Fibroblast of the conjunctiva (primary cell): ENCODE measurements at regions not wholly inside any gene's neighbourhood (a gene's known extent, or its start where the extent isn't known, plus 50 kb on each side); places are given as distances from the start of the nearest gene placed in this dataset.
"Not testable (repeated sequence)": the region's sequence is repeated elsewhere in the genome, so short reads cannot be mapped to it uniquely, and the experiment has no call there.

Source experiments
- DNase-seq: peaks from one replicate; pipeline ENCODE4 v3.0.0-alpha.2; 2010; ENCODE audit warnings: low read depth

- no peak for DNase-seq
These were observed 913.4 kb upstream of the ACO1 start for GRCh38 chr9:31471010-31471409.

DNA sequence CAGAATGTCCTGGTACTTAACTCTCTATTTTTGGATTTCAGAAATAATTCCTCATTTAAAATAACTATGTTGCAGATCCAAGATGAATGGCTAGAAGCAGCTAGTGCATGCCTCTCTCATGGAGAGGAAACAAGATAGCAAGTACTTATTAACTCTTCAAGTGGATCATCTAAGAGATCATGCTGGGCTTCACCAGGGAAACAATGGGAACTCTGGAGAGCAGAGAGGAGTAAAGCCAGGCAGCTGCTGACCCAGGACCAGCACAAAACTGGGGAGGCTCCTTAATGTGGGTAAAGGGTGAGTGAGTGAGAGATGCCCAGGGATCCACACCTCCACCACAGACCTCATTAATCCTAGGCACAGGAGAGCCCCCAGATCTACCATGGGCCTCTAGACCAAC, 897.8 kb upstream of the ACO1 start:
- no peak for DNase-seq

DNA sequence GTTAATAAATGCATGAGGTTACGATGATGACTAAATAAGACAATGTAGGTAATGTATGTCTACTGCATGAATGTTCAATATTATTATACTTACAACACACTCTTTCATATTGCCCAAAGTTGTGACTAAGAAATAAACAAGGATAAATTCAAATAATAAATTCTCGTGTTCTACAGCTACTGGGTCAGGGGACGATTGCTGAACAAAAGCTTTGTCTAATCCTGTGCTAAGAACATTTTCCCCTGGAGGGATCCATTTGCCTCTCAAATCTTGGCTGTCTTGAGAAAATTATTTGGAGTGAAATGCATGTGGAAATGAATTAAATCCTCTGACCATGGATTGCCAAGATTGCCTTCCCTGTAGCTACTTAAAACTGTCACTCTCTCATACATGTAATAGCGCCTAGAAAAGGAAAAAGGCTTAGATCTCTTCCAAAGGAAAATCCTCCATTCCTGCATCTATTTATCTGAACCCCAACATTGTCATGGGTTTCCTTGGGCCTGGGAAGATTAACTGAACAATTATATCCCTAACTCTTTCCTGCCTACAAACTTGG, 893.8 kb upstream of the ACO1 start:
- DNase-seq: no peak

GRCh38 chr9:31492229-31492628, 892.2 kb upstream of the ACO1 start:
- DNase-seq: no peak

DNA sequence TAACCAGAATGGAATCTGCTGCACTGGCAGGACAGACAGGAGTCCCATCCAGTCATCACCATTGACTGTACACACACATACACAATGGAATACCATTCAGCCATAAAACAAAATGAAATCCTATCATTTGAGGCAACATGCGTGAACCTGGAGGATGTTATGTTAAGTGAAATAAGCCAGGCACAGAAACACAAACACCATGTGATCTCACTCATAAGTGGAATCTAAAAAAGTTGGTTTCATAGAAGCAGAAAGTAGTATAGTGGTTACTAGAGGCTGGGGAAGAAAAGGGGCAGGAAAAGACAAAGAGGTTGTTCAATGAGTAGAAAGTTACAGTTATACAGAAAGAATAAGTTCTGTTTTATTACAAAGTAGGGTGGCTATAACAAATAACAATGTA, 884.0 kb upstream of the ACO1 start:
- no peak for DNase-seq

GRCh38 chr9:31519011-31519410, 865.4 kb upstream of the ACO1 start:
- no peak for DNase-seq

DNA sequence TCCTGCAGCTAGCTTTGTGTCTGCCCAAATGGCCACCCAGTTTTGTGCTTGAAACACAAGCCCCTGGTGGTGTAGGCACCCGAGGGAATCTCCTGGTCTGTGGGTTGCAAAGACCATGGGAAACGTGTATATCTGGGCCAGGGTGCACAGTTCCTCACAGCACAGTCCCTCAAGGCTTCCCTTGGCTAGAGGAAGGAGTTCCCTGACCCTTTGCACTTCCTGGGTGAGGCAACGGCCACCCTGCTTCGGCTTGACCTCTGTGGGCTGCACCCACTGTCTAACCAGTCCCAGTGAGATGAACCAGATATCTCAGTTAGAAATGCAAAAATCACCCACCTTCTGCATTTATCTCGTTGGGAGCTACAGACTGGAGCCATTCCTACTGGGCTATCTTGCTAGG, 865.0 kb upstream of the ACO1 start:
- no peak for DNase-seq

DNA sequence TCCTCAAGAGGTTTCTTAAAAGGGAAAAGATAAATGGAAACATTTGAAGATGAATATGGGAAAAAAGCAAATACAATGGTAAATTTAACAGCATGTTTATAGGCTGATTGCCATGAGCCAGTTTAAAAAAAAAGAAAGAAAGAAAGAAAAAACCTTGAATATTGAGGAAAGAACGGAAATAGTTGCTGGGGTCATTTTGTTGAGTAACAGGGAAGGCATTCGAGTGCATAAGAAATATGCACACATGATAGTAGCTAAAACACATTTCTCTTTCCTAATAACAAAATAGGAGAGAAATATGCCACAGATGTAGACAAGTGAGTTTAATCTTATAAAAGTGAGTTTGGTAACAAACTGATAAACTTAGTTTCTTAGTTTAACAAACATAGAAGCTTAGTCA, 864.6 kb upstream of the ACO1 start:
- no peak for DNase-seq

DNA sequence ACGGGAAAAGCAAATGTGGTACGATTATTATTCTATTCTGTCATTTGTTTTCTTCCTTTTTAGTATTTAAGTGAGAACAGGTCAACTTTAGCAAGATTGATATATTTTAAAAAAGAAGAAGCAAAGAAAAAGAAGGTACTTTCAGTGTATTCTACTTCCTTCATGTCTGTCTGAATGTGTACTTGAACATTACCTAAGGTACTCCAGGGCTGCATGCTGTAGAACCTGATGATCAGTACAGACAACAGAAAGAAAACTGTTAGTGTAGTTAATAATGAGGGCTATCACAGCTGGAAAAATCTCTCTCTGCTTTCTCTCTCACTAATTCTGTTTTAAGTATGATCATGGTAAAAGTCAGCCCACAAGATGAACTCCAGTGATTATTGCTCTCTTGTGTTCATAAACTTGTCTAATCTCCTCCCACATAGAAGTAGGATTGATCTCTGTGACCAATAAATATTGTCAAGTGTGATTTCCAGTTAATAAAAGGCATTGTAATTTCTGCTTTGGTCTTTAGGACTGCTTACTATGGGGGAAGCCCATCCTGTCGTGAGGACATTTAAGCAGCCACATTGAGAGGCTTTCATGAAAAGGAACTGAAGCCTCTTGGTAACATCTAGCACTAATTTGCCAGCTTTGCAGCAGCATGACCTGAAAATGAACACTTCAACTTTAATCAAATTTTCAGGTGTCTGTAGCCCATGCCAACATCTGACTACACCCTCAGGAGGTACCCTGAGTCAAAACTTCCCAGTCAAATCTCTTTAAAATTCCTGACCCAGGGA, 864.0 kb upstream of the ACO1 start:
- DNase-seq: no peak

GRCh38 chr9:31535651-31536050, 848.8 kb upstream of the ACO1 start:
- DNase-seq: no peak

GRCh38 chr9:31536471-31536870, 848.0 kb upstream of the ACO1 start:
- DNase-seq: no peak

- DNase-seq: no peak
These were observed 842.6 kb upstream of the ACO1 start for GRCh38 chr9:31541721-31542281.

DNA sequence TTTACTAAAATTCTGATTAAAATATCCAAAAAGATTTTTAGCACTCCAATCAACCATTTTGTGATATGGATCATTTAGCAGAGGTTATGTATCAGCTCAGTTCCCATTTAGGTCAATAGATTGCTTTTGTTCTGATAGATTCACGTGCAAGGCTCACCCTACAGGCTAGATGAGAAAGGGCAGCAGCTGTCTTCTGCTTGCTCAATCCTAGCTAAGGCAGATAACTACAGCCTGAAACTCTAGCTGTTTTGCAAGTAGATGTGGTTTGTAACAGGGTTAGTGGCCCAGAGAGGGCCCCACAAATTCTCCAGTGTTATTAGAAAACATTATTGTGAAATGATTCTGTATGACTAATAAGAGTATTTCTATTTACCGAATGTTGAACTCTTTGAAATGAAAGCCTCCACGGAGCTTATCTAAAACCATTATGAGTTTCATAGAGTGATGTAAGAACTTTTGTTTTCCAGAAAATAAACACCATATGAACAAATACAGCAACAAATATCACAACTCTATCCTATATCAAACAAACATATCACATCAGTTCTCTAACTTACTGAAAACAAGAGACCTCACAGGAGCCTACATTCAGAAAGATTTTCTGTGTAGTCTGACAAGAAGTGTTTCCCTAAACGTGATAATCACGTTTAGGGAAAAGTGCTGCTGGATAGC, 841.9 kb upstream of the ACO1 start:
- DNase-seq: peak; percentile 72

GRCh38 chr9:31554941-31555340, 829.5 kb upstream of the ACO1 start:
- DNase-seq: no peak

DNA sequence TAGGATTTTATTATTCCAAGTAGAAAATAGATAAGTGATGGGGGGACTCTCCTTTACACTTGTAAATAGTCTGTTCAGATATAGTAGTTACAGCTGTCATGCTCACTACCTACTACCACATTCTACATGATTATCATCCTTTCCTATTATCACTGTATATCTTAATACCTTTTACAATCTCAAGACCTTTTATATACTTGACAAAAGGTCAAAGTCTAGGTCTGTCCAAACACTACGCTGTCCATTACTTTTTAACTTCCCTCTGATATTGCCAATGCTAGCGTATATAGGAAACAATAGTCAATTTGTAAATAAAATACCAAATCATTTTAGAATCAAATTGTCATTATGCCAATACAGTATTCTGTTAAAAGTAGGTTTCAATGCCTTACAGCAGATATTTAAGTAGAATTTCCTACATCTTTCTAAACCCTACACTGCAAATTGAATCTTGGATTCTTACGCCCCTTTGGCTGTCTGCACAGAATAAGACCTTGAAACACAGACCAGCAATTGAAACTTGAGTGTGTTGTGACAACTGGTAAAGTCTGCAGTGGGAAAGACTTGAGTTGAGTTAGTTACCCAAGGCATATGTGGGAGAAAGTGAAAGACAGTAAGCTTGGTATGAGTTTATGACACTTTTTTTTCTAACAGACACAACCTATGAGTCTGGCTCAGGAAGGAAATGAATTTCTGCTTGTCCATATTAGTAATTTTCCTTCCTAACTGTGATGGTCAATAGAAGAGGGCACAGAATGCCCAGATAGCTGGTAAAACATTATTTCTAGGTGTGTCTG, 827.6 kb upstream of the ACO1 start:
- DNase-seq: no peak

DNA sequence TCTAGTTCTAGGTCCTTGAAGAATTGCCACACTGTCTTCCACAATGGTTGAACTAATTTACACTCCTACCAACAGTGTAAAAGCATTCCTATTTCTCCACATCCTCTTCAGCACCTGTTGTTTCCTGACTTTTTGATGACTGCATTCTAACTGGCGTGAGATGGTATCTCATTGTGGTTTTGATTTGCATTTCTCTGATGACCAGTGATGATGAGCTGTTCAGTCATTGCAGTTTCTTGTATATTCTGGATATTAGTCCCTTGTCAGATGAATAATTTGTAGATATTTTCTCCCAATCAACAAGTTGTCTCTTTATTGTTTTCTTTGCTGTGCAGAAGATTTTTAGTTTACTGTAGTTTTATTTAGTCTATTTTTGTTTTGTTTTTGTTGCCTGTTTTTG, 812.3 kb upstream of the ACO1 start:
- not testable (repeated sequence) for DNase-seq

DNA sequence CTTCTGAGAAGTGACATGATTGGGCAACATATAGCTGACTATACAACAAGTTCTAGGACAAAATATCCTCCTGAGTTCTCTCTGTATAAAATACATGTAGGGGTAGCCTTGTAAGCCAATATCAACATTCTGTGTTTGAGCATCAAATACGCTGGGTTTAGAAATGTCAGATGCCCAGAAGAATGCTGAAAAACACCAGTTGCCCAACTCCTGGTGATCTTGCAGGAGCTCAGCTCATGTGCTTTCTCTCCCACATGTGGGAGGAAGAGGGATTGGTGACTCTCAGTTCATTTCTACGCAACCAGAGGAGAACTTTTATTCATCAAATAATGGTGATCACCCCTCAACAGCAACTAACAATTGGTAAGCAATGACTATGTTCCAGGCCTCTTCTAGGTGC, 810.9 kb upstream of the ACO1 start:
- DNase-seq: no peak

DNA sequence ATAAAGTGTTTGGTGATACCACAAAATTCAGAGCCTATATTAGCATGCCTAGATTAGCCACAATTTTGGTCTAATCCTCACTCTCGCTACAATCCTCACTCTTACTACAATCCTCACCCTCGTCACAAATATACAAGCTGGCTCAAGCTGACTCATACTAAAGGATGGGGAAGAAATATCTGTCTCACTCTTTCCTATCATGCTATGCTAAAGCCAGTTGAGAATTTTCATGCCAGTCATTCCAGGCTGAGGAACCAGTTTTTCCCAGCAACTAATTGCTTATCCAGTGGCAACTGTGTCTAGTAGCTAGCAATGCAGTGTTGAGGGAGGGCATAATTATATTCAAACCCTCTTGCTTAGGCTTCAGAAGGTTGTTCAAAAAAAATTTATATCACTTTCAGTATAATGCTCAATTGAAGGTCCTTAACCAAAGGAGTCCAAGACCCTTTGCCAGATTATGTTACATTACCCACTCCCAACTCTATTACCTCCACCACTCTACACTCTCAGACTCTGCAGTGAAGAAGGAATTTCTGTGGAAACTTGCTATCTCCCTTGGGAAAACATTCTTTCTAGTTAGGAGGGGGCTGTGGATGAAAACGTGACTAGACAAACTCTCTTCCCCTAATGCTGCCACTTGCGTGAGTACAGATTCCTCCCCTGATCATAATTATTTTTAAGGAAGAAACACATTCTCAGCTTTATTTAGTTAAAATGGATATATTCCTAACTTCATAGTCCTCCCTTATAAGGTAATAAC, 810.3 kb upstream of the ACO1 start:
- DNase-seq: no peak

- no peak for DNase-seq
These were observed 802.4 kb upstream of the ACO1 start for GRCh38 chr9:31582071-31582470.

DNA sequence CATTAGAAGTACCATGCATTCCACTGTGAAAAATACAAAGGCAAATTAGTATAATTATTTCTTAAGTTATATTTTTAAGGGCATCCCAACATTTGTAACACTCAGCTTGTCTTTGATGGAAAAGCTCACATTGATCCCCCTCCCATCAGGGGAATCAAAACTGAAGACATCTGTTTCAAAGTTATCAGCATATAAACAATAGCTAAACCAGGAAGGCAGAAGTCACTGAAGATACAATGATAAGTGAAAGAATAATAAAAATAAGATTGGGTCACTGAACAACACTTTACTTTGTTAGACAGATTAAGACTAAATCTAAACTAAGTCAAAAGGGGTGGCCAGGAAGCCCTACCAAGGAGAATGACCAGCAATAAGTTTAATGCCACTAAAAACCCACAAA, 801.9 kb upstream of the ACO1 start:
- no peak for DNase-seq

GRCh38 chr9:31585158-31585557, 799.3 kb upstream of the ACO1 start:
- no peak for DNase-seq

GRCh38 chr9:31587146-31587545, 797.3 kb upstream of the ACO1 start:
- no peak for DNase-seq
